ENCODE measurements at regions not wholly inside any gene's neighbourhood (a gene's known extent, or its start where the extent isn't known, plus 50 kb on each side); places are given as distances from the start of the nearest gene placed in this dataset.
A peak's percentile ranks its signal among the peaks of the same experiment; 100 is the strongest.
"Not testable (repeated sequence)": the region's sequence is repeated elsewhere in the genome, so short reads cannot be mapped to it uniquely, and the experiment has no call there.

DNA sequence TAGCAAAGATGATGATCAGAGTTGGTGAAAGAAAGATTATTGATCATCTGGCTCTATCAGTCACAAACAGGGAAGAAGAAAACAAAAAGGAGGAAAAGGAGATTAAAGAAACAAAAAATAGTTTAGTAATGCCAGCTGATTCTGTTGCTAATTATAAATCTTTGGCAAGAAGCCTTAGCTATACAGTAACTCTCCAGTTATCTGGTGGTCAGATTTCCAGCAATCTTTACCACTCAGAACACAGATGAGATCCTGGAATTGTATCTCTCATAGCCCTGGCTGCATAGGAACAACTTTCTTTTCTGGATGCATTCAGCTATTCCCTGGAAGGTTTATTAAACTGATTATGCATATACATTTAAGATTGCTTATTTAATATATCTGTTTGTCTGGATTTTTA is 256.8 kb upstream of the ZEB2 start:
- DNase-seq = no peak

- DNase-seq = peak; percentile 5
Observed at GRCh38 chr2:144774809-144775208, 254.9 kb upstream of the ZEB2 start.

DNA sequence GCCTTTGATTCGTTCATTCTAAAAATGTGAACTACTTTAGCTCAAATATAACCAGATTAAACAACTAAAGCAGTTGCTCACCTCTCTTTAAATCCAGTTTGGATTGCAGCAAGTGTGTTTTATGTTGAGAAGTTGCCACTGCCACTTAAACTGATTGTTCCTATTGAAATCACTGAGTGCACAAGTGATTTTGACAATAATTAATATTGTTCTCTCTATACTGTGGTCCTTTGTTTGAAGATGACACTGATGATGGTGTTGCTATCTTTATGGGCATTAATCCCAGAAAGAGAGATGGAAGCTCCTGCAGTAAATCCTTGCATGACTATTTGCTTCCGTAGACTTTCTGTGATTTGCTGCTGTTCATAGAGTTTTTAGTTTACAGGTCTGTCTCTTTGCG is 251.4 kb upstream of the ZEB2 start:
- no peak for DNase-seq

GRCh38 chr2:144770616-144771230 is 250.8 kb upstream of the ZEB2 start:
- no peak for DNase-seq

GRCh38 chr2:144760939-144761338 is 241.0 kb upstream of the ZEB2 start:
- not testable (repeated sequence) for DNase-seq

DNA sequence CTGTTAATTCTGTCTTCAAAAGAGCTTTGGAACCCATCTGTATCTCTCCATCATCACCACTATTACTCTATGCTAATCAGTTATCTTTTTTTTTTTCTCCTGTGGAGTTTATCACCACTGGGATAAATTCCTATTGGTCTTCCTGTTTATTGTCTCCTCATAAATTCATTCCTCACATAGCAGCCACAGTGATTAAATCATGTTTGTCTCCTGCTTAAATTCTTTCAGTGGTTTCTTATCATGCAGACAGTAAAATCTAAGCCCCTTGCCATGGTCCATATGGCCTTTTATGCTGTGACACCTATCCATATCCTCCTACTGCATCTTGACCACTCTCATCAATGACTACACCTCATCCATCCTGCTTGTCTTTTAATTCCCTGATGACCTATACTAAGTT is 239.8 kb upstream of the ZEB2 start:
- no peak for DNase-seq

DNA sequence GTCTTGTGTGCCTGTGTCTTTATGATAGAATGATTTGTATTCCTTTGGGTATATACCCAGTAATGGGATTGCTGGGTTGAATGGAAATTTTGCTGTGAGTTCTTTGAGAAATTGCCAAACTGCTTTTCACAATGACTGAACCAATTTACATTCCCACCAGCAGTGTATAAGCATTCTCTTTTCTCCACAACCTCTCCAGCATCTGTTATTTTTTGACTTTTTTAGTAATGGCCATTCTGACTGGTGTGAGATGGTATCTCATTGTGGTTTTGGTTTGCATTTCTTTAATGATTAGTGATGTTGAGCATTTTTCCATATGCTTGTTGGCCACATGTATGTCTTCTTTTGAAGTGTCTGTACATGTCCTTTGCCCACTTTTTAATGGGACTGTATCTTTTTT is 238.3 kb upstream of the ZEB2 start:
- not testable (repeated sequence) for DNase-seq

DNA sequence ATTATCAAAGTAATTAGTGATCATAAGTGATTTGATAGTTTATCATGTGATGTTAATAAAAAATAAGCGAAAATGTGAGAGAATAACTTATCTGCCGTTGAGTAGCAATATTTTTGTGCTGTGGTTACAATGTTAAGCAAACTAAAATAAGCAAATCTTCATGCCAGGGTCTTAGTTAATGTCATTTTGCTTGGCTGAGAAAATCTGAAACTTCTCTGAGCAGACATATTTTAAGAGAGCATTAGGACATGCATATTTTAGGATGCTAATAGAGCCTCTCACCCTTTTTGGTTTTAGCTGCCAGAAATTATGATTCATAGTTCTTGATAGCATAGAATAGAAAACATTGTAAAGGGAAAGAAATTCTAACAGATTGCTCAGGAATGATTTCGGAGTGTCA is 233.5 kb upstream of the ZEB2 start:
- no peak for DNase-seq

GRCh38 chr2:144751142-144751905 is 231.4 kb upstream of the ZEB2 start:
- DNase-seq = no peak

- DNase-seq = no peak
Observed at GRCh38 chr2:144749188-144749587, 229.3 kb upstream of the ZEB2 start.

- no peak for DNase-seq
Observed at GRCh38 chr2:144748443-144748842, 228.5 kb upstream of the ZEB2 start.

GRCh38 chr2:144747571-144747970 is 227.7 kb upstream of the ZEB2 start:
- DNase-seq = no peak

DNA sequence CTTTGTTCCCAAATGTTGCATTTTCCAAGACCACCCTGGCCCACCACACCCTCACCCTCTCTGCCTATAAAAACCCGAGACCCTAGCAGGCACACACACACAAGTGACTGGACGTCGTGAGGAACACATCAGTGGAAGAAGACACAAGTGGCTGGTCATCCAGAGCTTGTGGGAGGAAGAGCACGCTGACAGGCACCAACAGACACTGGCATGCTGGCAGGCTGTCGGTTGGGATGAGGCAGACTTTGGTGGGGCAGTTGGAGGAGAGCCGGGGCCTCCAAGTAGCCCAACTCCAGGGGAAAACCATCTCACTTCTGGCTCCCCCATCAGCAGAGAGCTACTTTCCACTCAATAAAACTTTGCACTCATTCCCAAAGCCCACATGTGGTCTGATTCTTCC is 225.5 kb upstream of the ZEB2 start:
- DNase-seq = no peak

DNA sequence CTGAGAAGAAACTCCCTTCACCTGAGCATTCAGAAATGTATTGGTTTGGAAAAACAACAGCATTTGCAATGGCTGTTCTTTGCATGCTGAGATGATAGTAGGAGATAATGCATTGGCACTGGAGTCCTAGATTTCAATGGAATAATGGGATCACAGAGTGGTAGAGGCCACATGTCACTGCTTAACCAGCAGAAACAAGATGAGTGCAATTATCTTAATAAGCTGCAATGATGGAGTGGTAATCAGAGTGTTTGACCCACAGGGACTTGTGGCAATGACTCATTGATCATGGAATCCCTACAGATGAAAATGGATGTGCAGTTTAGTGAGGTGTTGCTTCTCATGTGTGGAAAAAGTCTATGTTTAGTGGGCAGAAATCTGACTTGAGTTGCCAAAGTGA is 218.8 kb upstream of the ZEB2 start:
- DNase-seq = no peak

- DNase-seq = no peak
Observed at GRCh38 chr2:144730711-144731110, 210.8 kb upstream of the ZEB2 start.

DNA sequence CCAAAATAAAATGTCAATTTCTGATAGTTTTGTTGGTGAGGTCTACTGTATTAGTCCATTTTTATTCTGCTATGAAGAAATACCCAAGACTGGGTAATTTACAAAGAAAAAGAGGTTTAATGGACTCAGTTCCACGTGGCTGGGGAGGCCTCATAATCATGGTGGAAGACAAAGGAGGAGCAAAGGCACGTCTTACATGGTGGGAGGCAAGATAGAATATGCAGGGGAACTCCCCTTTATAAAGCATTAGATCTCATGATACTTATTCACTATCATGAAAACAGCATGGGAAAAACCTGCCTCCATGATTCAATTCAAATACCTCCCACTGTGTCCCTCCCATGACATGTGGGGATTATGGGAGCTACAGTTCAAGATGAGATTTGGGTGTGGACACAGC is 204.5 kb upstream of the ZEB2 start:
- not testable (repeated sequence) for DNase-seq

GRCh38 chr2:144718376-144718775 is 198.5 kb upstream of the ZEB2 start:
- DNase-seq = no peak

- DNase-seq = no peak
Observed at GRCh38 chr2:144715992-144716391, 196.1 kb upstream of the ZEB2 start.

DNA sequence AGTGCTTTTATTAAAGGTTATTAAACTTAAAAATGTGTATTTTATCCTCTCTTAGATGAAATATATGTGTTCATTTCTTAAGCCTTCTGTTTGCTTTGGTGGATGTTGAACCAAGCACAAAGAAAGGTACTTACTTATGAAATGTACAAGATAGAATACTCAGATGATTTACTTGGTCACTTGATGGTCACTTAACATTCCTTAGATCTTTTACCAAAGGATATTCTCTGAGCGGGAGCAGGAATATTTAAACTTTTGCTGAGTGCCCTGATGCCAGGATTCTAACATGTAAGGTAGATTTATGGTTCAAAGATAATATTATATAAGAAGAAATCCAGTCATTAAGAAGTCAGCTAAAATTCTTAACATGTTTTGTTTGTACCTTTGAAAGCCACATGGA is 193.5 kb upstream of the ZEB2 start:
- DNase-seq = no peak

- DNase-seq = no peak
Observed at GRCh38 chr2:144712550-144712940, 192.6 kb upstream of the ZEB2 start.

DNA sequence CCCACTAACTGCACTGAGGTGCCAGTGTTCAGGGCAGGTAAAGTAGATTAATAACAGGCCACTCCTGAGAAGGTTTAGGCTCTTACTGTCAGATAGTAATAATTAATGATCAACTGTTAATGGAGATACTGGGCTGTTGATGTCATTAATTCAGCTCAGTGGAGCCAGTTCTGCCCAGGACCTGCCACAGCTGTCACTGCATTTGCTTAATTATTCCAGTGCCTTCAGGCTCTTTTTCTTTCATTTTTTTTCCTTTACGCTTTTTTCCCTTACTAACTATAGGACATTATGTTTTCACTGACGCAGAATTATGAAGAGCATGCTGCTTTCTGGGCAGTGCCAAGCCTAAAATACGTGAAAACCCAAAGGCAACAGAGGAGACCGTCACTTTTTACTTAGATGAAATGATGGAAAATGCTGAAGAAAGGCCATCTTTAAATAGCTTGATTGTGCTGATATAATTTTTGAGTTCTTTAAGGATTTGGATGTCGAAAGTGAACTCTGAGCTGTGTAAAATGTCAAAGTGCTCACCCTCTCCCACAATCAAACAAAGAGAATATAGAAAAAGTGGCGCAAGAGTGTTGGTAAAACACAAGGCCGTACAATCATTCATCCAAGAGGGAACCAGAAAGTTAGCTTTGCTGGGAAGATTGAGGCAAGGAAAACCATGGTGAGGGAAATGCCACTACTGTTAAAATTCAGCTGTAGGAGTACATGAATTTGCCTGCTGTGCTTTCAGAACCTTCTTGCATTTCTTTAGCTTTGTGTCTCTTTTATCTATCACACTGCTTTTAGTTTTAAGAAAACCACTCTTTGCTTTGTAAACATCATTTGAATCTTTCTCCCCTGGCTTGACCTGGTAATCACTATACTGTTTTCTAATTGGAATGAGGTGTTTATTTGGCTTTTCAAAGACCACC is 192.0 kb upstream of the ZEB2 start:
- DNase-seq = no peak

- DNase-seq = no peak
Observed at GRCh38 chr2:144711084-144711483, 191.2 kb upstream of the ZEB2 start.

DNA sequence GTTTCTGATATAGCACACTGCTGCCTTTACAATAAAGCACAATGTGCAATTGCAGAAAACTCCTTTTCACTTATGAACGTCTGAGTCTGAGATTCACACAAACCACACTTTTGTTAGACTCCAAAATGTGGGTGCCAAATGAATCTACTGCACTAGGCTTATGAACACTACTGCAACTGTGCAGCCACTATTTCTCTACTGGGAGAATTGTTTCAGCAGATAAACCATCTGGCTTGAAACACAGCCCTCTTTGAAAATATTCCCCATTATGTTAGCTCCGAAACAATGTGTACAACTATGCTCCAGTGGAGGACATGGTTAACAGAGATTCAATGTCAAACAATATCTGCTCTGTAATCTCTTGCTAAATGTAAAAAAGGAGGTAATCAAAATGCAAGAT is 188.7 kb upstream of the ZEB2 start:
- no peak for DNase-seq

All from hematopoietic multipotent progenitor cell treated with erythropoietin and hydrocortisone succinate and interleukin-3 and kit ligand, for 6 days (in vitro differentiated cells).